DMS153 treated with DMSO at 0.1 percent for 48 hours (cell line): ENCODE measurements at regions not wholly inside any gene's neighbourhood (a gene's known extent, or its start where the extent isn't known, plus 50 kb on each side); places are given as distances from the start of the nearest gene placed in this dataset.
A peak's percentile ranks its signal among the peaks of the same experiment; 100 is the strongest.
"Not testable (repeated sequence)": the region's sequence is repeated elsewhere in the genome, so short reads cannot be mapped to it uniquely, and the experiment has no call there.

ENCODE experiments used
- DNase-seq: peaks from one replicate; lab custom pipeline; 2025; ENCODE audit not compliant: unreplicated experiment; lab: John Stamatoyannopoulos, UW

DNA sequence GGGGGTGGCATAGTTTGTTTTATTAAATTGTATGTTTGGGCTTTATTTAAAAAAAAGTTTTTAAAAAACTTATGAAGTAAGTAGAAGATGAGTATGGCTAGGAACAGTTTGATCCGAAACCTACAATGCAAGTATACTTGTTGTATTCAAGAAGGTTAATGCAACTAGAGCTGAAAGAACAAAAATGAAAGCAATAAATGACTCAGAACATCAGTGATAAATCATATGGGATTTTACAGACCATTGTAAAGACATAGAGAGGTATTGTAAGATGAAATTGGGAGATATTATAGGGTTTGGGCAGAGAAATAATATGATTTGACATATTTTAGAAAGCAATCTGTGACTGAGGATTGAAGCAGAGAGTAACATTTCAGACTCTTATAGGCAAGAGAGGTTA lies 1135.3 kb downstream of the SLITRK5 start:
- no peak for DNase-seq

DNA sequence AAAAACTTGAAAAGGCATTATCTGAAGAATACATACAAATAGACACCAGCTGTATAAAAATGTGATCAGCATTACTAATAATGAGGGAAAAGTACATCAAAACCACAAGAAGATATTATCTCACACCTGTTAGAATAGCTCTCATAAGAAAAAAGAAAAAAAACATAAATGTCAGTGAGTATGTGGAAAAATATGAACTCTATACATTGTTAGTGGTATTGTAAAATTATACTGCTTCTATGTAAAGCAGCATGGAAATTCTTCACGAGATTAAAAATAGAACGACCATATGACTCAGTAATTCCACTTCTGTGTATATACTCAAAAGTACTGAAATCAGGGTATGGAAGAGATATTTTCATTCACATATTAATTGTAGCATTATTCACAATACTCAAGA lies 1146.4 kb downstream of the SLITRK5 start:
- no peak for DNase-seq

DNA sequence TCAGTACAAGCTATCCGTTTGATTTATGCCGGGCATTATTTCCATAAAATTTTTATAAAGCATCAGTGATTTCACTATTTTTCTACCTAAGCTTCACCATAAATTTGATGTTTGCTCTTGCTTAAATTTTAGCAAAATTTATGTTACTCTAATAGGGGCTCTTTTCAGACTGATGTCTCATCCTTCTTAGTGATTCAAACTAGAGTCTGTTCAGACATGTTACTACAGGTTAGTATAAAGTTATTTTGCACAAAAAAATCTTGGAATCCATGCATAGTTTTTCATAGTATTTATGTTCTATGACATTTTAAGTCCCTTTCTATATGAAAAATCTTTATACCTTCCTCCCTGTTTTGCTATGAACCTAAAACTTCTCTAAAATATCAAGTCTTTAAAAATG lies 1151.9 kb downstream of the SLITRK5 start:
- no peak for DNase-seq

DNA sequence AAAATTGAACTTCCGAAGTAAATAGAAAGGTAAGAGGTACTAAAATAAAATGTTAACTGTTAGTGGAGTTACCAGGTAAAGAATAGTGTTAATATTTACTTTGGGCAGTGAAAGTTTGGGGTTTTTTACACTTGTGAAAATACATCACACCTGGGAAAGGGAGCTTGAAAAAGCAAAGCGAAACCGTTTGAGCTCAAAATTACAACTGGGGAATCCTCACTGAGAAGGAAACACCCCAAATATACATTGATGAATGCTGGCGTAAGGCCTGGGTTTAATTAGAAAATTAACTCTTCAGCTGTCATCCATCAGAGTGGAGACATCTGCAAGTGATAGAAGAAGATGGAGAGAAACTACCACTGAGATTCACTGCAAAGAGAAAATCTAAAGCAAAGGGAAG lies 1153.0 kb downstream of the SLITRK5 start:
- no peak for DNase-seq

DNA sequence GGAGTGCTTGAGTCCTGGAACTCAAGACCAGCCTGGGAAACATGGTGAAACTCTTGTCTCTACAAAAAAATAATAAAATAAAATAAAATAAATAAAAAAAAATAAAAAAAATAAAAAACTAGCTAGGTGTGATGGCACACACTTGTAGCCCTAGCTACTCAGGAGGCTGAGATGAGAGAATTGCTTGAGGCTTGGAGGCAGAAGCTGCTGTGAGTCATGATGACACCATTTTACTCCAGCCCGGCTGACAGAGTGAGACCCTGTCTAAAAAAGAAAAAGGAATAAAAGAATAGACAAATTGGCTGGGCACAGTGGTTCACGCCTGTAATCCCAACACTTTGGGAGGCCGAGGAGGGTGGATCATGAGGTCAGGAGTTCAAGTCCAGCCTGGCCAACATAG lies 1168.9 kb downstream of the SLITRK5 start:
- no peak for DNase-seq

DNA sequence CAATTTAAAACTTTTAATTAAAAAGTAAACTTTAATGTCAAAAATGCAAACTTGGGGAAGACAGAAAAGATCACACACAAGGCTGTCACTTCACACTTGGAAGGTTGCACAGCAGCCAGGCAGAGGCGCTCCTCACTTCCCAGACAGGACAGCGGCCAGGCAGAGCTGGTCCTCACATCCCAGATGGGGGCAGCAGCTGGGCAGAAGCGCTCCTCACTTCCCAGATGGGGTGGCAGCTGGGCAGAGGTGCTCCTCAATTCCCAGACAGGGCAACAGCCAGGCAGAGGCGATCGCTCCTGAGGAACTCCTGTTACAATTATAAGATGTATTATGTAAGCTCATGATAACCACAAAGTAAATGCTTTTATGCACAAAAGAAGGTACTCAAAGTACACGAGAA lies 1181.1 kb downstream of the SLITRK5 start:
- not testable (repeated sequence) for DNase-seq

DNA sequence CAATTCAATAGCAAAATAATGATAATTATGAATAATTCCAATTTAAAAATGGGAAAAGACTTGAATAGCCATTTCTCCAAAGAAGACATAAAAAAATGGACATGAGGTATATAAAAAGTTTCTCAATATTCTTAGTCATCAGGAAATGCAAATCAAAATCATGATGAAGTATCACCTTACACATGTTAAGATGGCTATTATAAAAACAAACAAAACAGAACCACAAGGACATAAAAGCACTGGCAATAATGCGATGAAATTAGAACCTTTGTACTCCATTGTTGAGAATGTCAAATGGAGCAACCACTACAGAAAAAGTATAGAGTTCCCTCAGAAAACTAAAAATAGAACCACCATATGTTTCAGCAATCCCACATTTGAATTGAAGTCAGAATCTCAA lies 1186.1 kb downstream of the SLITRK5 start:
- DNase-seq = peak; percentile 26

DNA sequence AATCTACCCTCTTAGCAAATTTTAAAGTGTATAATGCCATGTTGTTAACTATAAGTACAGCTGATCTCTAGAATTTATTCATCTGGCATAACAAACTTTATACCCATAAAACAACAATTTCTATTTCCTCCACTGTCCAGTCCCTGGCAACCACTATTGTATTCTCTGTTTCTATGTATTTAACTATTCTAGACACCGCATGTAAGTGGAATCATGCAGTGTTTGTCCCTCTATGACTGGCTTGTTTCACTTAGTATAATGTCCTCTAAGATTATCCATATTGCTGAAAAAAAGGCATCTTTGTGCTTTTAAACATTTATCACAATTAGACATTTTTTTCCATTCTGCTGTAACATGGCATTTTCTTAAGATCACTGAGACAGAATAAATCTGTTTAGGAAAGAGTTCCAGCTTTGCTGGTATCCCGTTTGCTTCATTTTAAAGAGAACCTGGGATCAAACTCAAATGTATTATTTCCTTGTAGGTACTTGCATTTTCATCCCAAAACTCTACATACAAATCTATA lies 1191.0 kb downstream of the SLITRK5 start:
- peak; percentile 95 for DNase-seq

DNA sequence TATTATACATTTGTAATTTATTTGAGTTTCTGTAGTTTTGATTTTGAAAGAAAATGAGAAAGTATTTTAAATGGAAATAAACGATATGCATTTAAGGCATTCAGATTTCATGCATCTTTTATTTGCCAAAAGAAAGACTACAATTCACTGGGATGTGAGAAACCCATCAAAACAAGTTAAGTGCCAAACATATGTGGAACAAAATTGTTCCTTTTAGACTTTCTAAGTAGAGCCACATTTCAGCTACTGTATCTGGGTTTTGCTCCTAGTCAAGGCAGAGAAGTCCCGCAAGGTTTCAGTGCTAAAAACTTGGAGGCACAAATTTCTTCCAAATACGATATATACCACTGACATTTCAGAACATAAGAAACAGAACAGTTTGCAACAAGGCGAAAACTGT lies 1191.9 kb downstream of the SLITRK5 start:
- DNase-seq = no peak

DNA sequence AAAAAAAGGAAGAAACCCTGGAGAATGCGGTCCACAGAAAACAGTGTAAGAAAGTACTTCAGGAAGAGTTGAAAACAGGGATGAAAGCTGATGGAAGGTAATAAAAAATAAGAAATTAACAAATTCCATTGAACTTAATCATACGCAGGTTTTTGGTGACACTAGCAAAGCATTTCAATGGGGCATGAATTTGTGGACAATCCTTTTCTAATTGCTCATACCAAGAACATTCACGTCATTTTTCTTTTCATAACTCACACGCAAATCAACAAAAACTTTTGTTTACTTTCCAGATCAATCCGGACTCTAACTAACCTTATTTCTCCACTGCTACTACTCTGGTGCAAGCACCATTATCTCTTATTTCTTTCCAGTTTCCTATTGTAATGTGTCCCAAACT lies 1195.0 kb downstream of the SLITRK5 start:
- no peak for DNase-seq

DNA sequence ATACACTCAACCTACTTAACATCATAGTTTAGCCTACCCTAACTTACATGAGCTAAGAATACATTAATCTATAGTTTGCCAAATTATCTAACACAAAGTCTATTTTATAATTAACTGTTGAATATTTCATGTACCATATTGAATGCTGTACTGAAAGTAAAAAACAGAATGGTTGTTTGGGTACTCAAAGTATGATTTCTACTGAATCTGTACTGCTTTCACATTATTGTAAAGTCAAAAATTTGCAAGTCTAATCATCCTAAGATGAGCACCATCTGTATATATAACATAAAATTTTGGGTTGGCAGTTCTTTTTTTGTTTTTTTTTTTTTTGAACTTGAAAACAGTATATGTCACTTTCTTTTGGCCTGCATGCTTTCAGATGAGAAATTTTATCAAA lies 1212.6 kb downstream of the SLITRK5 start:
- no peak for DNase-seq

DNA sequence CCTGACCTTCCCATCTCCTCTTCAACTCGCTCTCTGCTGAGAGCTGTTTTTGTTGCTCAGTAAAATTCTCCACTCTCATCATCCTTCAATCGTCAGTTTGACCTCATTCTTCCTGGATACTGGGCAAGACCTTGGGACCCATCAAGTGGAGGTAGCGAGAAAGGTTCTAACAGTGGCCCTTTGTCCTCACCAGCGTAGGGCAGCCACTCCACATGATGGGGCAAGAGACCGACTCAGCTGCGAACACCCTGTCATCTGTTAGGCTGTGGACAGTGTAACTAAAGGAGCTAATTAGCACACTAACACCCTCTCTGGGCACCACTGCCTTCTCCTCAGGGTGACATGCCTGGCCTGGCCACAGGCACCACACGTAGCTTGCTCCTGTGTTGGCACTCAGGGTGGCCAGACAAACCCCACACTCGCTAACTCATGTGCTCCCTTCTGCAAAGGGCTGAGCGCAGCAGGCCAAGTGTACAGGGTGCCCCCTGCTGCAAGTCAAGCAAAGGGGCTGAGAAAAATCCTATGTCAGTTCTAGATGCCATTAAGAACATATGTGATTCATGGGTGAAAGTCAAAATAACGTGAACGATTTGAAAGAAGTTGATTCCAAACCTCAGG lies 1216.0 kb downstream of the SLITRK5 start:
- DNase-seq = no peak

DNA sequence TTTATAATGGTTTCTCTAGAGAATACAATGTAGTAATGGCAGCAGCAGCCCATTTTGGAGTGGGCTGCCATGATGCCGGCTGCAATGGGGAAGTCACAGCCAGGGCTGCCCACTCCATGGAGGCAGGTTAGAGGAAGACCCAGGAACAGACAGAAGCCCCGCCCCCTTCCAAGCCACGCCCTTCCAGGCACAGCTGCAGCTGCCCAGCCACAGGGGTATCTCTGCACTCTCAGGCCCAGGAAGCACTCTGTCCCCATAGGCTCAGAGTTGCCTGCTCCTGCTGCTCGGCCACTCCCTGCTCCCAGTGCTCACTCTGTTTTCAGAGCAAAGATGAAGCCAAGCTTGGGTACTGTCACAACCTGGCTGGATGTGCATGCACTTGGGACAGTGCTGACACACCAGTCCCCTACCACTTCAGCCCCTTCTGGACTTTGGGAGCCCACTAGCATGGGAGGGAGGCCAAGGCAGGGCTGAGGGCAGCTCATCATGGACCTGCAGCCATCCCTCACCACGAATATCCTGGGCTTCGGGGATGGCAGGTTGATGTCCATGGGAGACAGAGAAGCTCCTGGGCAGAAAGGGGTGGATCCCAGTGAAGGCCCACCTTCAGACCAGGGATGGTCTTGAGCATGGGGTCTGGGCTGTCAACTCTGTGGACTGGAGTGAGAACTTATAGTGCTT lies 1224.2 kb downstream of the SLITRK5 start:
- DNase-seq = no peak

DNA sequence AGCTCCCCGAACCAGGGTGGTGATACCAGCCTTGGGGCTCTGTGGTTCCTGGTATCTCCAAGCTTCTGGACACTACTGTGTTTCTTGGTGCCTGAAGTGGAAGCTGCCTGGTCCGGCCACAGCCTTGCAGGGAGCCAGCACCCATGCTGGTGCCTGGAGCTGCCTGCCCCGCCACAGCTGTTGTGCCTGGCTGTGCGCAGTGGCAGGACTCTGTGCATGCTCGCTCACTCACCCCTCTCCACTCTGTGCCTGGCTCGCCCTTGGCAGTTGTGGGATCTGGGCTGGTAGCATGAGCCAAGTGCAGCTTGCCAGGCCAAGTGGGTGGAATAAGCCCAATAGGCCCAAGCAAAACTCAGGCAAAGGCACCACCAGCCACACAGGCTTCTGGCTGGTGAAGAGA lies 1225.3 kb downstream of the SLITRK5 start:
- DNase-seq = no peak

DNA sequence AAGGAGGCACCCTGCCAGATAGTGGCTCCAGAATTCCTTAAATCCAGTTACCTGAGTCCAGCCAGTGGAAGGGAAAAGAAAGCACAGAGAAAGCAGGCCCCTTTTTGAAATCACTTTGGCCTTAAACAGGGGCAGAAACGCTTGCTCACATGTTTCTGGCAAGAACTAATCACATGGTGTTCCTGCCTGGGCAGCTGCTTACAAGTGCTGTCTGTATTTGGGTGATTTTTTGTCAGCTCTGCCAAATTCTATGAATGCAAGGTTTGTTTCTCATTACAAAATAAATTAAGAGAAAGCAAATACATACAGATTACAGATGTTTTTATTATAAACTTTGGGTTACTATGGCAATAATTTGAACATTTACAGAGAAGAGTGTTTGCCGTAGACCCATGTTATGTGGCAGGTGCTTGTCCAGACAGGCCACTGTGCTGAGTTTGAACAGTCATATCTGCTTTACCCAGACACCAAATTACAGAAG lies 1237.8 kb downstream of the SLITRK5 start:
- DNase-seq = peak; percentile 83

DNA sequence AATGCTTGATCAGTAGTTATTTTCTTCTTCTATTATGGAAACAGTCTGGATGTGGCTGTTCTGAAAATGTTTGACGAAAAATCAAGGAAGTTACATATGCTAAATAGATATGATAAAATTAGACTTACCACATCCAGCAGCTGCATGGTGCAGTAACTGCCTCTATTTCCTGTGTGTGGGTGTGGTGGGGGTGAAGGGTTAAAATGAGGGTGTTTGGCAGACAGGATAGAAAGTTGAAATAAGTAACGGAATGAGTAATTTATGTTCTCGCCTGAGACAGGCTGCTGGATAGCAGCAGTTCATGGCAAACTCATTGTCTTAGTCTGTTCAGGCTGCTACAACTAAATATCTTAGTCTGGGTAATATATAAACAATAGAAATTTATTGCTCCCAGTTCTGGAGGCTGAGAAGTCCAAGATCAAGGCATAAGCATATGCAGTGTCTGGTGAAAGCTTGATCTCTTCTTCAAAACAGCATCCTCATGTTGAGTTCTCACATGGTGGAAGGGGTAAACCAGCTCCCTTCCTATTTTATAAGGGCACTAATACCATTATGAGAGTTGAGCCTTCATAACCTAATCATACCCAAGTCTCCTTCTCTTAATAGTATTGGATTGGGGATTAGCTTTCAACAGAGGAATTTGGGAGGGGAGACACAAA lies 1248.9 kb downstream of the SLITRK5 start:
- DNase-seq = no peak

DNA sequence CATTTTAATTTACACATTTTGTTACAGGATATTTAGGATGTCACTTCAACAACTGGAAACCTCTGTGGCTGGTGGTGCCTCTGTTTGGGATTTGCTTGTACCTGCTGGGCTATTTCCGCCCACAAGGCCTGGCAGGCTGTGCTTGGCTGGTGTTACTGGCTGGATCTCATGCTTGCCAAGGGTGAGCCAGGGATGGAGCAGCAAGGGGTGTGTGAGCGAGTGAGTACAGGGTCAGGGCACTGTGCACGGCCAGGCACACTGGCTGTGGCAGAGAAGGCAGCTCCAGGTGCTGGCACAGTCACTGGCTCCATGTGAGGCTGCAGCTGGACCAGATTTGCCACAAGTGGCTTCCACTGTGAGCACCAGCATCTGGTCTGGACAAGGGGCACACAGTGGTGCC lies 1254.8 kb downstream of the SLITRK5 start:
- DNase-seq = no peak

DNA sequence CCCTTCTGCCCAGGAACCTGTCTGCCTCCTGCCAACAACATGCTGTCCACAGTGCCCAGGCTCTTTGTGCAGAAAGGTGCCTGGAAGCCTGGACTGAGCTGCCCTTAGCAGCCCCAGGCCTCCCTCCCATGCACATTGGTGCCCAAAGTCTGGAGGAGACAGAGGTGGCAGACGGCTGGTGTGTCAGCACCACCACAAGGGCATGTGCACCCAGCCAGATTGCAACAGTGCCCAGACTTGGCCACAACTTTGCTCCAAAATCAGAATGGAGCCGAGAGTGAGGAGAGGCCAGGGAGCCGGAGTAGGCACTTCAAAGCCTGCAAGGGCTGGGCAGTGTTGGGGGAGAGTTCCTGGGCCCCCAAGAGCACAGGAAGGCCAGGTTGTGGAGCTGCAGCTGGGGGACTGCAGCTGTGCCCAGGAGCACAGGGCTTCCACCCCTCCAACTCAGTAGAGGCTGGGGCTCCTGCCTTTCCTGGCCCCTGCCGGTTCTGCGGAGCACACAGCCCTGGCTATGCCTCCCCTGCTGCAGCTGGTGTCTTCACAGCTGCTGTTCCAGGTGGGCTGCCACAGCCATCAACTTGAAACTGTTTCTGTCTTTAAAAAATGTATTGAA lies 1255.8 kb downstream of the SLITRK5 start:
- no peak for DNase-seq

DNA sequence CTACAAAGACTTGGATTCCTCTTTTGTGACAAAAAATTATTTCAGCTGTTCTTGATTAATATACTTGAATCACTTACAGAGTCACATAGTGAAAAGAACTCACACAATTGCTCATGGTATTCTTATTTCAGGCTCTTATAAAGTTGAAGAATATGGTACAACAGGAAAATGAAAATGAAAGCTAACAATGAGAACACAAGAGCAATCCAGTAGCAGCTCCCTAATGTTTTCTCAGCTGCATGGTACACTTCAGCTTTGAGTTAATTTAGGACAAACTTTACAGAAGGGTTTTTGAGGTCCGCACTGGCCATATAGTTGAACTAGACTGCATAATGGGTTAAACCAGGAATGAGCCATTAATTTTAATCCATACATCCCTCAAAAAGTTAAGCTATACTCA lies 1261.8 kb downstream of the SLITRK5 start:
- no peak for DNase-seq

DNA sequence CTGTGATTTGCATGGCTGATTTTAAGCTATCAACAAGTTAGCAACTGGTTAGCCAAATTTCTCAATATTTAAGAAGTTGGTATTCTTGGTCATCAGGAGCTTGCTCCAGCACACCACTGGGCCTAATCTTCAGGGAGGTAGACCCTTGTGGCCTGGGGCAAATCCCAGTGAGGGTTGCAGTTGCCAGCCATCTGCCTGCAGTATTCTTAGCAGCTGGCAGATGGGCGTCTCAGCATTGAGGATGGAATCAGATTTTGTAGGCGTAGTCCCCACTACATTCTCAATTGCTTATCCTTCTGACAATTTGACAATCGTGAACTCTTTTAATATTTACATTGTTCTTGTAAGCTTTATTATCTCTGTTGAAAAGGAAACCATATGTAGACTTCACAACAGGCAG lies 1266.2 kb downstream of the SLITRK5 start:
- DNase-seq = no peak

DNA sequence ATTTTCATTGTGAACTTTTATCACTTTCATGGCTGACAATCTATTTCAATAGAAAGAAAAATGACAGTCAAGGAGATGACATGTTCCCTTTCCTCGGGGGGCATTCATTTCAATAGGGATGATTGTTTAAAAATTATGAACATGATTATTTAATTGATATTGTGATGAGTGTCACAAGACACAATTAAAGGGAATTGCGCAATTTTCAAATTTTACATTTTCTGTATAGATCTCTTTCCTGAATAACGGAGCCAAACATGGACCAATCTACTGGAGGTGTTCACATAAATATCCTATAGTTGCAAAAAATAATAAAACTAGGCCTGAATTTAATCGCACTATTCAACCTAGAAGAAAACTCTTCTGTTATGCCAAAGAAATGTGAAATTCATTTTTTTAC lies 1274.6 kb downstream of the SLITRK5 start:
- no peak for DNase-seq

DNA sequence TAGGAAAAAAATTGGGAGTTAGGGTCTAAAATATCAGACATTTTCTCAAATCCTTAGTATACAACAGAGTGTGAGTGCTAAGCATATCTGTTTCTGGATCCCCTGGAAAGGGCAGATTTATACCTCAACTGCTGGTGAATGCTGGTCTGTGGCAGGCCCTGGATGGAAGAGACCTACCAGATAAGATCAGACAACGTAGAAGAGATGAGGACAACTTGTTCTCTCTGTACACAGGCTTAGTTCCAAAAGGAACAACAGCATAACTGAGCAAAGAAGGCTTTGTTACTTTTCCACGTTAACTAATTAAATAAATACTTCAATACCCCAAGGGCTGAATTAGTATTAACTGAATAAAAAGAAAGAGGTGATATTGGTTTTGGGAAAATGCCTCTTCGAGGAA lies 1277.3 kb downstream of the SLITRK5 start:
- no peak for DNase-seq
